ENCODE measurements at regions not wholly inside any gene's neighbourhood (a gene's known extent, or its start where the extent isn't known, plus 50 kb on each side); places are given as distances from the start of the nearest gene placed in this dataset.

DNA sequence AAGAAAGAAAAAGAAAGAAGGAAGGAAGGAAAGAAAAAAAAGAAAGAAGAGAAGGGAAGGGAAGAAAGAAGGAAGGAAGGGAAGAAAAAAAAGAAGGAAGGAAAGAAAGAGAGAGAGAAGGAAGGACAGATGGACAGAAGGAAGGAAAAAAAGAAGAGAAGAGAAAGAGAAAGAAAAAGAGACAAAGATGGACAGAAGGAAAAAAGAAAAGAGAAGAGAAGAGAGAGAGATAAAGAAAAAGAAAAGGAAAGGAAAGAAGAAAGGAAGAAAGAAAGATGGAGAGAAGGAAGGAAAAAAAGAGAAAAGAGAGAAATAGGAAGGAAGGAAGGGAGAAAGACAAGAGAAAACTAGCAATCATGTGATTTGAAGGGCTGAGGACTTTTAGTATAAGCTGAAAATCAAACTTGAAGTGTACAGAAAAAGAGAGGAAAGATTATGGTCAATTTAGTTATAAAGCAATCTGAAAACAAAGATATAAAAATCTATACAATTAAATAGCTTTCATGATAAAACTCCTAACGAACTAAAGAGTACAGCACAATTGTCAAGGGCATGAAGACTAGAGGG is 115.3 kb downstream of the LTN1 start:
- DNase-seq (ENCODE audit: low read depth), result no peak
- no peak for TF ChIP-seq MYC (IDR thresholded peaks at IDR 0.05; ENCODE audit: low read depth, low read length)
- TF ChIP-seq POLR2A (IDR thresholded peaks at IDR 0.05; ENCODE audit: extremely low read depth, insufficient read length), result no peak
- TF ChIP-seq, protein P1, sequence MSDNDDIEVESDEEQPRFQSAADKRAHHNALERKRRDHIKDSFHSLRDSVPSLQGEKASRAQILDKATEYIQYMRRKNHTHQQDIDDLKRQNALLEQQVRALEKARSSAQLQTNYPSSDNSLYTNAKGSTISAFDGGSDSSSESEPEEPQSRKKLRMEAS (IDR thresholded peaks at IDR 0.05; ENCODE audit: low read depth, low read length), result no peak
- TF ChIP-seq, protein P2, sequence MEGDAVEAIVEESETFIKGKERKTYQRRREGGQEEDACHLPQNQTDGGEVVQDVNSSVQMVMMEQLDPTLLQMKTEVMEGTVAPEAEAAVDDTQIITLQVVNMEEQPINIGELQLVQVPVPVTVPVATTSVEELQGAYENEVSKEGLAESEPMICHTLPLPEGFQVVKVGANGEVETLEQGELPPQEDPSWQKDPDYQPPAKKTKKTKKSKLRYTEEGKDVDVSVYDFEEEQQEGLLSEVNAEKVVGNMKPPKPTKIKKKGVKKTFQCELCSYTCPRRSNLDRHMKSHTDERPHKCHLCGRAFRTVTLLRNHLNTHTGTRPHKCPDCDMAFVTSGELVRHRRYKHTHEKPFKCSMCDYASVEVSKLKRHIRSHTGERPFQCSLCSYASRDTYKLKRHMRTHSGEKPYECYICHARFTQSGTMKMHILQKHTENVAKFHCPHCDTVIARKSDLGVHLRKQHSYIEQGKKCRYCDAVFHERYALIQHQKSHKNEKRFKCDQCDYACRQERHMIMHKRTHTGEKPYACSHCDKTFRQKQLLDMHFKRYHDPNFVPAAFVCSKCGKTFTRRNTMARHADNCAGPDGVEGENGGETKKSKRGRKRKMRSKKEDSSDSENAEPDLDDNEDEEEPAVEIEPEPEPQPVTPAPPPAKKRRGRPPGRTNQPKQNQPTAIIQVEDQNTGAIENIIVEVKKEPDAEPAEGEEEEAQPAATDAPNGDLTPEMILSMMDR (IDR thresholded peaks at IDR 0.05; ENCODE audit: low read depth, low read length), result no peak
- no peak overlapping the region for H3K4me3 ChIP-seq (ENCODE audit: low read depth, low read length)

DNA sequence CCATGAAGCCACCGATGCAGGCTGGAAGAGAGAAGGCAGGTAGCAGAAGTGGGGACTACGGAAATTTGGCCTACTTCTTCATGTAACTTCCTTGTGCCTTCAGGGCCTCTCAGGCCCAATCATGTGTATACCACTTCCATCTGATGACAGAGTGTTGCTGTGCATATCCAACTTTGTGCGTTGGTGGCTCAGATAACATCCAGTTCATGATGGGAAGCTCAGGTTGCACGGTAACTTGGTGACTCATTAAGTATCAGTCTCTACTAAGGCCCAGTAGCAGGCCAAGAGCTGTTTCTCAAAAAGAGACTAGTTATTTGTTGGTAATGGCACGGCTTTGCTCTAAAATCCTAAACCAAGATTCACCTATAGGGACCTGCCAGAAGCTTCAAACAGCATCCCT is 117.6 kb downstream of the LTN1 start:
- DNase-seq (ENCODE audit: low read depth), result no peak
- no peak for TF ChIP-seq MYC (IDR thresholded peaks at IDR 0.05; ENCODE audit: low read depth, low read length)
- TF ChIP-seq, protein P2 (IDR thresholded peaks at IDR 0.05; ENCODE audit: low read depth, low read length), result no peak
- TF ChIP-seq POLR2A (IDR thresholded peaks at IDR 0.05; ENCODE audit: extremely low read depth, insufficient read length), result no peak
- TF ChIP-seq, protein P1 (IDR thresholded peaks at IDR 0.05; ENCODE audit: low read depth, low read length), result no peak
- no peak overlapping the region for H3K4me3 ChIP-seq (ENCODE audit: low read depth, low read length)

DNA sequence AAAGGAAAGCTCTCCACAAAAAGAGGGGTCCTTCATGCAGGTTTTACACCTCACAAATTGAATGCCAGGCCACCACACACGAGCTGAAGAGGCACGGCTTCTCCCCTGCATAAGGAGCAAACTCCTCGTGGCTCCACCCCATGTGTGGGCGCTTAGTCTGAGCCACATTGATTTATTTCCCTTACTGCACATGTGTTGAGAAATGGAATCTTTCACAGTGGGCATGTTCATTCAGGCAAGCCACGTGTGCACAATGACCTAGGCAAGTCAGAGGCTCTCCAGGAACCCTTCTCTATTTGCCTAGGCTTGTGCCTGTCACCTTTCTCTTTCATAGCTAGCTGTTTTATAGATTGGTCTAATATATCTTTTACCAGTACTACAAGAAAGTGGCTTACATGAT is 120.5 kb downstream of the LTN1 start:
- TF ChIP-seq, protein P2 (IDR thresholded peaks at IDR 0.05; ENCODE audit: low read depth, low read length), result no peak
- TF ChIP-seq POLR2A (IDR thresholded peaks at IDR 0.05; ENCODE audit: extremely low read depth, insufficient read length) (no peak), MYC (IDR thresholded peaks at IDR 0.05; ENCODE audit: low read depth, low read length) (no peak)
- TF ChIP-seq, protein P1 (IDR thresholded peaks at IDR 0.05; ENCODE audit: low read depth, low read length), result no peak
- no peak overlapping the region for H3K4me3 ChIP-seq (ENCODE audit: low read depth, low read length)
- no peak for DNase-seq (ENCODE audit: low read depth)

DNA sequence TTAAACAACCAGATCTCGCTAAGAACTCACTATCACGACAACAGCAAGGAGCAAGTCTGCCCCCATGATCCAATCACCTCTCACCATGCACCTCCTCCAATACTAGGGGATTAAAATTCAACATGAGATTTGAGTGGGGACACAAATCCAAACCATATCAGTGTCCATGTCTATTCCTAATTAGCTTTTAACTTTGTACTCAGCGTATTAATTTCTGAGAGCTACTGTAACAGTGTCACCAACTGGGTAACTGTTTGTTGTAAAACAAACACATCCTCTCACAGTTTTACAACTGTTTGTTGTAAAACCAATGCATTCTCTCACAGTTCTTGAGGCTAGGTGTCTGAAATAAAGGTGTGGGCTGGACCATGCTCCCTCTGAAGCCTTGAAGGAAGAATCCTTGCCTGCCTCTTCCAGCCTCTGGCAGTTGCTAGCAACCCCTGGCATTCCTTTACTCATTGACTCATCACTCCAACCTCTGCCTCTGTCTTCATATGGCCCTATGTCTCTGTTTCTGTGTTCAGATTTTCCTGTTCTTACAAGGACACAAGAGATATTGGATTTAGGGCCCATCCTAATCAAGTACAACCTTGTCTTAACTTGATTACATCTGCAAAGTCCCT is 121.2 kb downstream of the LTN1 start:
- no peak overlapping the region for H3K4me3 ChIP-seq (ENCODE audit: low read depth, low read length)
- DNase-seq (ENCODE audit: low read depth), result no peak
- TF ChIP-seq, protein P1 (IDR thresholded peaks at IDR 0.05; ENCODE audit: low read depth, low read length), result no peak
- TF ChIP-seq, protein P2 (IDR thresholded peaks at IDR 0.05; ENCODE audit: low read depth, low read length), result no peak
- no peak for TF ChIP-seq MYC (IDR thresholded peaks at IDR 0.05; ENCODE audit: low read depth, low read length)
- TF ChIP-seq POLR2A (IDR thresholded peaks at IDR 0.05; ENCODE audit: extremely low read depth, insufficient read length), result no peak

DNA sequence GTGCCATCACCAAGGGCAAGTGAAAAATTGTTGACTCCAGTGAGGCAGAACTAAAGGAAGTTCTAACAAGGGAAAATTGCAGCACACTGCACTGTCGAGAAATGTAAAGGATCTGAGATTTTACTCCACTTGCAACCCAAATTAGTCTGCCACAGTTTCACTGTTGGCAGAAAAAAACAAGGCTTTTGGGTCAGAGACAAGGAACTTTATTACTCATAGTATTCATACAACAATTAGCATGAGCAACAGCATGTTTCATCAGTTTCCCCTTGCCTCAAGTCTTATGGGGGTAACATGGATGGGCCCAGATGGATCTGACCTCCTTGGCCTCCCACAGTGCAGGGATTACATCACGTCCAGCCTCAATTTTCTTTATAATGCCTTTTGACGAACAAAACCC is 125.3 kb downstream of the LTN1 start:
- TF ChIP-seq, protein P2 (IDR thresholded peaks at IDR 0.05; ENCODE audit: low read depth, low read length), result no peak
- TF ChIP-seq POLR2A (IDR thresholded peaks at IDR 0.05; ENCODE audit: extremely low read depth, insufficient read length) (no peak), MYC (IDR thresholded peaks at IDR 0.05; ENCODE audit: low read depth, low read length) (no peak)
- TF ChIP-seq, protein P1 (IDR thresholded peaks at IDR 0.05; ENCODE audit: low read depth, low read length), result no peak
- no peak overlapping the region for H3K4me3 ChIP-seq (ENCODE audit: low read depth, low read length)
- DNase-seq (ENCODE audit: low read depth), result no peak

Measured in NB4 (cell line).